ENCODE measurements at regions not wholly inside any gene's neighbourhood (a gene's known extent, or its start where the extent isn't known, plus 50 kb on each side); places are given as distances from the start of the nearest gene placed in this dataset.

DNA sequence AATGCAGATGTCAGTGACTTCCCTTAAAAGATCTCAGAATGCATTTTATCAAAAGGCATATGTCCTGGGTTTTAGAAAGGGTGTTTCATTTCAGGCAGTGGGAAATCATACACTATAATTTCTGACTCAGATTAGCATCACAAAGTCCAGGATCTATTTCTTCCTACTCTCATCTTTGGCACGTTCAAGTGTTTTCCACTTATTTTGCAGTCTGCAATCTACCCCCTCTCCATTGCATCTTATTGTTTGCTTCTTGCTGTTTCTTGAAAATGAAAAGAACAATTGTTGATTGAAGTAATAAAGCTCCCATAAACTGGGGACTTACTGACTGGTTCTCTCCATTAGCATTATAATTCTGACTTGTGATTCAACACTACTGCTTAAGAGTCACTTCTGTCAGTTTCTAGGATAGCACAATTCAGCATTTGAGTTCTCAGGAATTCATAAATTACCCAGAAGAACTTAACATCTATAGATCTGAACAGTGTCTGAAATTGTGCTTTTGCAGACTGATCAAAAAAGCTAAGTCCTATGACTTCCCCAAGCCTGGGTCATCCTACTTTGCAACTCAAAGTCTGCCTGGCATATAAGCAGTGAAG, 332.9 kb downstream of the RASEF start:
- TF ChIP-seq EZH2 (IDR thresholded peaks at IDR 0.05) (no peak), CEBPB (IDR thresholded peaks at IDR 0.05; ENCODE audit: low read depth) (no peak), SIN3A (IDR thresholded peaks at IDR 0.05; ENCODE audit: low read depth) (no peak), POLR2AphosphoS5 (IDR thresholded peaks at IDR 0.05; ENCODE audit: low read depth, low read length) (no peak), EZH2phosphoT487 (IDR thresholded peaks at IDR 0.05; ENCODE audit: borderline replicate concordance) (no peak), POLR2A (IDR thresholded peaks at IDR 0.05; ENCODE audit: borderline replicate concordance, extremely low read depth, insufficient read depth, insufficient read length) (no peak)
- TF ChIP-seq, protein P1, sequence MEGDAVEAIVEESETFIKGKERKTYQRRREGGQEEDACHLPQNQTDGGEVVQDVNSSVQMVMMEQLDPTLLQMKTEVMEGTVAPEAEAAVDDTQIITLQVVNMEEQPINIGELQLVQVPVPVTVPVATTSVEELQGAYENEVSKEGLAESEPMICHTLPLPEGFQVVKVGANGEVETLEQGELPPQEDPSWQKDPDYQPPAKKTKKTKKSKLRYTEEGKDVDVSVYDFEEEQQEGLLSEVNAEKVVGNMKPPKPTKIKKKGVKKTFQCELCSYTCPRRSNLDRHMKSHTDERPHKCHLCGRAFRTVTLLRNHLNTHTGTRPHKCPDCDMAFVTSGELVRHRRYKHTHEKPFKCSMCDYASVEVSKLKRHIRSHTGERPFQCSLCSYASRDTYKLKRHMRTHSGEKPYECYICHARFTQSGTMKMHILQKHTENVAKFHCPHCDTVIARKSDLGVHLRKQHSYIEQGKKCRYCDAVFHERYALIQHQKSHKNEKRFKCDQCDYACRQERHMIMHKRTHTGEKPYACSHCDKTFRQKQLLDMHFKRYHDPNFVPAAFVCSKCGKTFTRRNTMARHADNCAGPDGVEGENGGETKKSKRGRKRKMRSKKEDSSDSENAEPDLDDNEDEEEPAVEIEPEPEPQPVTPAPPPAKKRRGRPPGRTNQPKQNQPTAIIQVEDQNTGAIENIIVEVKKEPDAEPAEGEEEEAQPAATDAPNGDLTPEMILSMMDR (IDR thresholded peaks at IDR 0.05 in 2 of 3, conservative IDR thresholded peaks at IDR 0.05 in 1 of 3; ENCODE audit: borderline replicate concordance in 1 of 3, insufficient read depth in 1 of 3, low read depth in 2 of 3, low read length in 2 of 3): no peak
- TF ChIP-seq, protein P2, sequence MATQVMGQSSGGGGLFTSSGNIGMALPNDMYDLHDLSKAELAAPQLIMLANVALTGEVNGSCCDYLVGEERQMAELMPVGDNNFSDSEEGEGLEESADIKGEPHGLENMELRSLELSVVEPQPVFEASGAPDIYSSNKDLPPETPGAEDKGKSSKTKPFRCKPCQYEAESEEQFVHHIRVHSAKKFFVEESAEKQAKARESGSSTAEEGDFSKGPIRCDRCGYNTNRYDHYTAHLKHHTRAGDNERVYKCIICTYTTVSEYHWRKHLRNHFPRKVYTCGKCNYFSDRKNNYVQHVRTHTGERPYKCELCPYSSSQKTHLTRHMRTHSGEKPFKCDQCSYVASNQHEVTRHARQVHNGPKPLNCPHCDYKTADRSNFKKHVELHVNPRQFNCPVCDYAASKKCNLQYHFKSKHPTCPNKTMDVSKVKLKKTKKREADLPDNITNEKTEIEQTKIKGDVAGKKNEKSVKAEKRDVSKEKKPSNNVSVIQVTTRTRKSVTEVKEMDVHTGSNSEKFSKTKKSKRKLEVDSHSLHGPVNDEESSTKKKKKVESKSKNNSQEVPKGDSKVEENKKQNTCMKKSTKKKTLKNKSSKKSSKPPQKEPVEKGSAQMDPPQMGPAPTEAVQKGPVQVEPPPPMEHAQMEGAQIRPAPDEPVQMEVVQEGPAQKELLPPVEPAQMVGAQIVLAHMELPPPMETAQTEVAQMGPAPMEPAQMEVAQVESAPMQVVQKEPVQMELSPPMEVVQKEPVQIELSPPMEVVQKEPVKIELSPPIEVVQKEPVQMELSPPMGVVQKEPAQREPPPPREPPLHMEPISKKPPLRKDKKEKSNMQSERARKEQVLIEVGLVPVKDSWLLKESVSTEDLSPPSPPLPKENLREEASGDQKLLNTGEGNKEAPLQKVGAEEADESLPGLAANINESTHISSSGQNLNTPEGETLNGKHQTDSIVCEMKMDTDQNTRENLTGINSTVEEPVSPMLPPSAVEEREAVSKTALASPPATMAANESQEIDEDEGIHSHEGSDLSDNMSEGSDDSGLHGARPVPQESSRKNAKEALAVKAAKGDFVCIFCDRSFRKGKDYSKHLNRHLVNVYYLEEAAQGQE (IDR thresholded peaks at IDR 0.05; ENCODE audit: low read depth): no peak
